Astrocyte of the cerebellum (primary cell): ENCODE measurements at regions not wholly inside any gene's neighbourhood (a gene's known extent, or its start where the extent isn't known, plus 50 kb on each side); places are given as distances from the start of the nearest gene placed in this dataset.

Experiments used
- DNase-seq: peaks from one replicate; pipeline ENCODE4 v3.0.0-alpha.2; 2011; ENCODE audit warnings: low read depth
- H3K4me3 ChIP-seq: 2 replicates; pipeline ENCODE4 v1.5.1; 2011; ENCODE audit warnings: mild to moderate bottlenecking, low read depth, low read length, moderate library complexity
- CTCF ChIP-seq: IDR thresholded peaks from 2 replicates; pipeline ENCODE4 v1.5.1; 2012; ENCODE audit warnings: low read length, low read depth, moderate library complexity, mild to moderate bottlenecking; ENCODE audit errors: missing control alignments
- in situ Hi-C: cut with HindIII; loops from 2 replicates; pipeline ENCODE4 v1.10.0; 2017; ENCODE audit warnings: low sequenced_read_pairs

GRCh38 chr11:70018816-70019215 lies 59.3 kb upstream of the ANO1 start:
- in situ Hi-C loops: no loop called here
- no peak for DNase-seq

GRCh38 chr11:70019576-70020011 lies 58.5 kb upstream of the ANO1 start:
- in situ Hi-C loops: loop anchor here (5.0 kb wide), 1 partner anchor 62 kb away; no protein-coding TSS in a partner anchor
- no peak overlapping the region for H3K4me3 ChIP-seq
- no peak for DNase-seq
- no peak for TF ChIP-seq CTCF

More at GRCh38 chr11:70018816-70019215, 59.3 kb upstream of the ANO1 start:
- no peak overlapping the region for H3K4me3 ChIP-seq
- TF ChIP-seq CTCF: no peak

- DNase-seq: no peak
- in situ Hi-C loops: loop anchor here (5.0 kb wide), 1 partner anchor 63 kb away; no protein-coding TSS in a partner anchor
- no peak overlapping the region for H3K4me3 ChIP-seq
- TF ChIP-seq CTCF: no peak
Measured at GRCh38 chr11:70020336-70021214, 57.5 kb upstream of the ANO1 start.

GRCh38 chr11:70021586-70021985 lies 56.5 kb upstream of the ANO1 start:
- no peak for DNase-seq
- no peak for TF ChIP-seq CTCF
- in situ Hi-C loops: loop anchor here (5.0 kb wide), 1 partner anchor 64 kb away; no protein-coding TSS in a partner anchor
- H3K4me3 ChIP-seq: no peak overlapping the region

GRCh38 chr11:70024036-70024772 lies 53.9 kb upstream of the ANO1 start:
- in situ Hi-C loops: loop anchor here (5.0 kb wide), 1 partner anchor 67 kb away; no protein-coding TSS in a partner anchor
- DNase-seq: no peak
- no peak overlapping the region for H3K4me3 ChIP-seq
- TF ChIP-seq CTCF: no peak

GRCh38 chr11:70024773-70025045 lies 53.4 kb upstream of the ANO1 start:
- in situ Hi-C loops: loop anchor here (5.0 kb wide), 1 partner anchor 67 kb away; no protein-coding TSS in a partner anchor
- DNase-seq: no peak
- no peak for TF ChIP-seq CTCF
- no peak overlapping the region for H3K4me3 ChIP-seq
